HL-60 (cell line): ENCODE measurements at regions not wholly inside any gene's neighbourhood (a gene's known extent, or its start where the extent isn't known, plus 50 kb on each side); places are given as distances from the start of the nearest gene placed in this dataset.

Experiments used
- DNase-seq, 2 experiments: peaks; one replicate each; pipeline ENCODE4 v3.0.0-alpha.2; 2010 to 2020; ENCODE audit warnings: low read depth in 1 of 2, low spot score in 1 of 2
- H3K27ac ChIP-seq: fragments of 250-450 bp; sonication (Bioruptor Pico); replicated peaks from 2 replicates; pipeline ENCODE4 v1.5.1; 2020; ENCODE audit warnings: mild to moderate bottlenecking, moderate library complexity
- H3K27me3 ChIP-seq: fragments of 250-450 bp; sonication (Bioruptor Pico); 2 replicates; pipeline ENCODE4 v1.5.1; 2021; ENCODE audit warnings: mild to moderate bottlenecking, moderate library complexity; ENCODE audit not compliant: insufficient read depth, poor library complexity, severe bottlenecking
- H3K4me3 ChIP-seq: replicated peaks from 2 replicates; pipeline ENCODE4 v1.5.1; 2011; ENCODE audit warnings: mild to moderate bottlenecking, control low read depth, low read length; ENCODE audit not compliant: insufficient read depth
- CTCF ChIP-seq: IDR thresholded peaks from one replicate; pipeline ENCODE4 v1.5.1; 2011; ENCODE audit warnings: low read length, control low read depth, inconsistent platforms; ENCODE audit not compliant: insufficient read depth
- GABPA ChIP-seq: IDR thresholded peaks from 2 replicates; pipeline ENCODE4 v1.6.1; 2012; ENCODE audit warnings: low read depth
- POLR2AphosphoS5 ChIP-seq: IDR thresholded peaks from 2 replicates; pipeline ENCODE4 v1.6.1; 2012; ENCODE audit warnings: low read depth
- REST ChIP-seq: IDR thresholded peaks from 2 replicates; pipeline ENCODE4 v1.6.1; 2012; ENCODE audit warnings: low read depth; ENCODE audit not compliant: insufficient replicate concordance
- SPI1 ChIP-seq: IDR thresholded peaks from 2 replicates; pipeline ENCODE4 v1.6.1; 2012; ENCODE audit warnings: low read depth, mild to moderate bottlenecking, borderline replicate concordance

- H3K27ac ChIP-seq = no peak overlapping the region
- no peak overlapping the region for H3K4me3 ChIP-seq
- TF ChIP-seq SPI1 (no peak), CTCF (no peak), POLR2AphosphoS5 (no peak), GABPA (no peak), REST (no peak)
- H3K27me3 ChIP-seq = no peaks in the 10 kb centered on the region
- no peak for DNase-seq
These were observed 361.0 kb downstream of the KLF12 start for GRCh38 chr13:73773168-73773549.

GRCh38 chr13:73772449-73773167 lies 361.6 kb downstream of the KLF12 start:
- H3K27me3 ChIP-seq = no peaks in the 10 kb centered on the region
- TF ChIP-seq POLR2AphosphoS5 (no peak), CTCF (no peak)
- no peak overlapping the region for H3K27ac ChIP-seq
- no peak for DNase-seq
- H3K4me3 ChIP-seq = no peak overlapping the region

- TF ChIP-seq POLR2AphosphoS5 (no peak), REST (no peak), GABPA (no peak), CTCF (no peak), SPI1 (no peak)
- Histone ChIP-seq H3K27me3 (no peaks in the 10 kb centered on the region), H3K4me3 (no peak overlapping the region), H3K27ac (no peak overlapping the region)
- no peak for DNase-seq
These were observed 366.4 kb downstream of the KLF12 start for GRCh38 chr13:73767747-73768315.
